ENCODE measurements at regions not wholly inside any gene's neighbourhood (a gene's known extent, or its start where the extent isn't known, plus 50 kb on each side); places are given as distances from the start of the nearest gene placed in this dataset.

- intact Hi-C loops (cut with DNase I; ENCODE audit: low total_unique reads): no loop called here
- Histone ChIP-seq H3K4me1 (no peaks in the 10 kb centered on the region), H3K9me3 (no peaks in the 10 kb centered on the region), H3K27me3 (no peaks in the 10 kb centered on the region), H3K27ac (no peak overlapping the region), H3K4me3 (no peak overlapping the region), H3K36me3 (ENCODE audit: low read depth, missing control alignments) (no peaks in the 10 kb centered on the region)
- 51 to 63% methylated on average over 4 of the region's 4 CpGs for WGBS, 2 donors
- DNase-seq: no peak
- no peak for TF ChIP-seq CTCF (IDR thresholded peaks at IDR 0.05)
- TF ChIP-seq POLR2A (IDR thresholded peaks at IDR 0.05): no peak
These were observed 822.0 kb upstream of the SLIT2 start for GRCh38 chr4:19429684-19430083.

GRCh38 chr4:19425146-19425545, 826.6 kb upstream of the SLIT2 start:
- H3K4me1 ChIP-seq: no peaks in the 10 kb centered on the region
- intact Hi-C loops (cut with DNase I; ENCODE audit: low total_unique reads): no loop called here
- no peak overlapping the region for H3K27ac ChIP-seq
- no peaks in the 10 kb centered on the region for H3K9me3 ChIP-seq
- H3K27me3 ChIP-seq: no peaks in the 10 kb centered on the region
- TF ChIP-seq CTCF (IDR thresholded peaks at IDR 0.05): no peak
- TF ChIP-seq POLR2A (IDR thresholded peaks at IDR 0.05): no peak
- DNase-seq: no peak
- H3K36me3 ChIP-seq (ENCODE audit: low read depth, missing control alignments): no peaks in the 10 kb centered on the region
- no peak overlapping the region for H3K4me3 ChIP-seq

- WGBS, 2 donors: 20 to 26% methylated on average over 2 of the region's 2 CpGs
- TF ChIP-seq POLR2A (IDR thresholded peaks at IDR 0.05) (no peak), CTCF (IDR thresholded peaks at IDR 0.05) (no peak)
- Histone ChIP-seq H3K27ac (no peak overlapping the region), H3K9me3 (no peaks in the 10 kb centered on the region), H3K4me3 (no peak overlapping the region), H3K27me3 (no peaks in the 10 kb centered on the region), H3K4me1 (no peaks in the 10 kb centered on the region), H3K36me3 (ENCODE audit: low read depth, missing control alignments) (no peaks in the 10 kb centered on the region)
- no peak for DNase-seq
- intact Hi-C loops (cut with DNase I; ENCODE audit: low total_unique reads): no loop called here
These were observed 834.4 kb upstream of the SLIT2 start for GRCh38 chr4:19417256-19417655.

- Histone ChIP-seq H3K4me3 (no peak overlapping the region), H3K36me3 (ENCODE audit: low read depth, missing control alignments) (no peaks in the 10 kb centered on the region), H3K27ac (no peak overlapping the region), H3K4me1 (no peaks in the 10 kb centered on the region), H3K9me3 (no peaks in the 10 kb centered on the region), H3K27me3 (no peaks in the 10 kb centered on the region)
- TF ChIP-seq POLR2A (IDR thresholded peaks at IDR 0.05): no peak
- no peak for TF ChIP-seq CTCF (IDR thresholded peaks at IDR 0.05)
- no peak for DNase-seq
- intact Hi-C loops (cut with DNase I; ENCODE audit: low total_unique reads): no loop called here
These were observed 835.6 kb upstream of the SLIT2 start for GRCh38 chr4:19416146-19416545.

GRCh38 chr4:19408490-19408889, 843.2 kb upstream of the SLIT2 start:
- no peak overlapping the region for H3K27ac ChIP-seq
- H3K27me3 ChIP-seq: no peaks in the 10 kb centered on the region
- H3K4me3 ChIP-seq: no peak overlapping the region
- DNase-seq: no peak
- TF ChIP-seq POLR2A (IDR thresholded peaks at IDR 0.05) (no peak), CTCF (IDR thresholded peaks at IDR 0.05) (no peak)
- intact Hi-C loops (cut with DNase I; ENCODE audit: low total_unique reads): no loop called here
- 90 to 96% methylated on average over 1 of the region's 1 CpG for WGBS, 2 donors
- no peaks in the 10 kb centered on the region for H3K36me3 ChIP-seq (ENCODE audit: low read depth, missing control alignments)
- no peaks in the 10 kb centered on the region for H3K9me3 ChIP-seq
- no peaks in the 10 kb centered on the region for H3K4me1 ChIP-seq

Data from testis (tissue), 2 donors.